ENCODE measurements at regions not wholly inside any gene's neighbourhood (a gene's known extent, or its start where the extent isn't known, plus 50 kb on each side); places are given as distances from the start of the nearest gene placed in this dataset.

- Histone ChIP-seq H3K4me3 (ENCODE audit: low read depth, low read length) (no peak overlapping the region), H3K27me3 (ENCODE audit: control insufficient read depth, insufficient read depth, low read length) (no peaks in the 10 kb centered on the region), H3K36me3 (ENCODE audit: control insufficient read depth, insufficient read depth, low read length) (no peaks in the 10 kb centered on the region)
- no peak for TF ChIP-seq CTCF (IDR thresholded peaks at IDR 0.05; ENCODE audit: insufficient read depth, low read depth, low read length)
- CTCF ChIA-PET = no interaction called here
- DNase-seq (ENCODE audit: low read depth) = no peak
- POLR2A ChIA-PET = no interaction called here
Measured at GRCh38 chrX:145735036-145735435, 82.6 kb upstream of the SLITRK2 start.

- no peak for TF ChIP-seq CTCF (IDR thresholded peaks at IDR 0.05; ENCODE audit: insufficient read depth, low read depth, low read length)
- ChIA-PET POLR2A (no interaction called here), CTCF (no interaction called here)
- Histone ChIP-seq H3K27me3 (ENCODE audit: control insufficient read depth, insufficient read depth, low read length) (no peaks in the 10 kb centered on the region), H3K36me3 (ENCODE audit: control insufficient read depth, insufficient read depth, low read length) (no peaks in the 10 kb centered on the region), H3K4me3 (ENCODE audit: low read depth, low read length) (no peak overlapping the region)
- DNase-seq (ENCODE audit: low read depth) = no peak
Measured at GRCh38 chrX:145751943-145752342, 65.7 kb upstream of the SLITRK2 start.
